Suppressor macrophage treated with lipopolysaccharide for 1 hour (primary cell): ENCODE measurements at regions not wholly inside any gene's neighbourhood (a gene's known extent, or its start where the extent isn't known, plus 50 kb on each side); places are given as distances from the start of the nearest gene placed in this dataset.

Source experiments
- DNase-seq, 3 donors: peaks; one replicate each; pipeline ENCODE4 v3.0.0-alpha.2; 2020 to 2022

GRCh38 chr18:7288544-7288943 is 57.7 kb downstream of the LRRC30 start:
- DNase-seq, result no peak

GRCh38 chr18:7290077-7290476 is 59.2 kb downstream of the LRRC30 start:
- no peak for DNase-seq

GRCh38 chr18:7291046-7291445 is 60.2 kb downstream of the LRRC30 start:
- no peak for DNase-seq

- no peak for DNase-seq
These were observed 67.3 kb downstream of the LRRC30 start for GRCh38 chr18:7298149-7298548.

- no peak for DNase-seq
These were observed 70.2 kb downstream of the LRRC30 start for GRCh38 chr18:7301094-7301493.

- DNase-seq, result no peak
These were observed 72.6 kb downstream of the LRRC30 start for GRCh38 chr18:7303316-7304060.

GRCh38 chr18:7304061-7304370 is 73.1 kb downstream of the LRRC30 start:
- no peak for DNase-seq

- DNase-seq, result no peak
These were observed 74.5 kb downstream of the LRRC30 start for GRCh38 chr18:7305416-7305815.

- no peak for DNase-seq
These were observed 76.1 kb downstream of the LRRC30 start for GRCh38 chr18:7307030-7307429.

GRCh38 chr18:7307526-7307925 is 76.6 kb downstream of the LRRC30 start:
- DNase-seq, result no peak

GRCh38 chr18:7317804-7318231 is 86.9 kb downstream of the LRRC30 start:
- DNase-seq, result no peak

- DNase-seq, result no peak
These were observed 88.3 kb downstream of the LRRC30 start for GRCh38 chr18:7319161-7319560.

GRCh38 chr18:7321831-7322230 is 90.9 kb downstream of the LRRC30 start:
- DNase-seq, result no peak

- DNase-seq, result no peak
These were observed 92.1 kb downstream of the LRRC30 start for GRCh38 chr18:7322817-7323485.

- no peak for DNase-seq
These were observed 94.2 kb downstream of the LRRC30 start for GRCh38 chr18:7325126-7325430.

- peak; percentile 21 to 51 (median 37) for DNase-seq
These were observed 98.1 kb downstream of the LRRC30 start for GRCh38 chr18:7329016-7329415.

GRCh38 chr18:7332452-7332851 is 101.6 kb downstream of the LRRC30 start:
- no peak for DNase-seq

- no peak for DNase-seq
These were observed 102.2 kb downstream of the LRRC30 start for GRCh38 chr18:7333025-7333562.

- DNase-seq, result no peak
These were observed 104.2 kb downstream of the LRRC30 start for GRCh38 chr18:7334973-7335568.

- no peak for DNase-seq
These were observed 105.7 kb downstream of the LRRC30 start for GRCh38 chr18:7336623-7337022.

- DNase-seq, result peak; percentile 22 to 59 (median 50)
These were observed 108.0 kb downstream of the LRRC30 start for GRCh38 chr18:7338846-7339245.

- no peak for DNase-seq
These were observed 110.9 kb downstream of the LRRC30 start for GRCh38 chr18:7341581-7342337.

- DNase-seq, result peak in 2 of 3 donors; percentile 8 to 23
These were observed 118.4 kb downstream of the LRRC30 start for GRCh38 chr18:7349181-7349837.
